ENCODE measurements at regions not wholly inside any gene's neighbourhood (a gene's known extent, or its start where the extent isn't known, plus 50 kb on each side); places are given as distances from the start of the nearest gene placed in this dataset.

DNA sequence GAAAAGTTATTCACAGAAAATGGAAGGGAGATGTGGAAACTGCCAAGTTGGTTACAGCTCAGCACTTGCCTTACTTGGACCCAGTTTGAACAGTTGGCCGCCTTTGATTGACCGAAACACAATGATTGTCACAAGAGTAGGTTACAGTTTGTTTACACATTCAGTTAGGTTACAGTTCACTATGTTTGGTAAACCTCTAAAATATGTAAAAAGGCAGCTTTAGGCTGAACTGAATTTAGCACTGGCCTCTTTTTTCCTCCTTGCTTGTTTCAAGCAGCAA is 116.2 kb downstream of the OLIG3 start:
- TF ChIP-seq, protein P1, sequence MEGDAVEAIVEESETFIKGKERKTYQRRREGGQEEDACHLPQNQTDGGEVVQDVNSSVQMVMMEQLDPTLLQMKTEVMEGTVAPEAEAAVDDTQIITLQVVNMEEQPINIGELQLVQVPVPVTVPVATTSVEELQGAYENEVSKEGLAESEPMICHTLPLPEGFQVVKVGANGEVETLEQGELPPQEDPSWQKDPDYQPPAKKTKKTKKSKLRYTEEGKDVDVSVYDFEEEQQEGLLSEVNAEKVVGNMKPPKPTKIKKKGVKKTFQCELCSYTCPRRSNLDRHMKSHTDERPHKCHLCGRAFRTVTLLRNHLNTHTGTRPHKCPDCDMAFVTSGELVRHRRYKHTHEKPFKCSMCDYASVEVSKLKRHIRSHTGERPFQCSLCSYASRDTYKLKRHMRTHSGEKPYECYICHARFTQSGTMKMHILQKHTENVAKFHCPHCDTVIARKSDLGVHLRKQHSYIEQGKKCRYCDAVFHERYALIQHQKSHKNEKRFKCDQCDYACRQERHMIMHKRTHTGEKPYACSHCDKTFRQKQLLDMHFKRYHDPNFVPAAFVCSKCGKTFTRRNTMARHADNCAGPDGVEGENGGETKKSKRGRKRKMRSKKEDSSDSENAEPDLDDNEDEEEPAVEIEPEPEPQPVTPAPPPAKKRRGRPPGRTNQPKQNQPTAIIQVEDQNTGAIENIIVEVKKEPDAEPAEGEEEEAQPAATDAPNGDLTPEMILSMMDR (IDR thresholded peaks at IDR 0.05): no peak
- no peak for TF ChIP-seq POLR2A (IDR thresholded peaks at IDR 0.05)

Data from testis (tissue), 2 donors.